Pancreas (tissue), 10 donors: ENCODE measurements at regions not wholly inside any gene's neighbourhood (a gene's known extent, or its start where the extent isn't known, plus 50 kb on each side); places are given as distances from the start of the nearest gene placed in this dataset.
A peak's percentile ranks its signal among the peaks of the same experiment; 100 is the strongest.

Source experiments
- ATAC-seq, 4 donors: fragments of 200-7000 bp; cut with Tn5 transposase; one replicate each; pipeline versions ENCODE4 v1.8.0 to v1.9.1; 2020; ENCODE audit warnings: mild to moderate bottlenecking in 4 of 4, moderate library complexity in 4 of 4
- DNase-seq, 6 donors: peaks; one replicate each; pipeline ENCODE4 v3.0.0-alpha.2; 2020
- FAIRE-seq: peaks from 2 replicates; lab custom pipeline; 2012; peaks lifted over from hg19 to GRCh38; lab: Jason Lieb, UNC
- H3K27ac ChIP-seq, 4 donors: fragments of 200-600 bp; sonication (generic); 1 replicate in 3 of 4; 2 replicates in 1 of 4; pipeline versions ENCODE4 v1.5.0 to v1.8.0; 2020
- H3K27me3 ChIP-seq, 4 donors: fragments of 200-600 bp; one replicate each; pipeline ENCODE4 v1.8.0; 2021
- H3K36me3 ChIP-seq, 3 donors: fragments of 200-600 bp; sonication (generic) in 1 of 3; one replicate each; pipeline versions ENCODE4 v1.5.0 to v1.8.0; 2020 to 2021
- H3K4me1 ChIP-seq, 3 donors: fragments of 200-600 bp; one replicate each; pipeline ENCODE4 v1.8.0; 2021
- H3K4me3 ChIP-seq, 4 donors: fragments of 200-600 bp; sonication (generic) in 2 of 4; one replicate each; pipeline versions ENCODE4 v1.5.0 to v1.8.0; 2020 to 2021
- H3K9me3 ChIP-seq, 4 donors: fragments of 200-600 bp; one replicate each; pipeline ENCODE4 v1.8.0; 2021
- WGBS, 2 donors: extraction: QIAGEN DNeasy Blood & Tissue Kit; methylation state at CpG; one replicate each; pipeline ENCODE4 v1.1.7; 2013; 5-methylcytosine and 5-hydroxymethylcytosine counted together
- intact Hi-C, 3 donors: fragments of 100-400 bp; cut with DNase I; formaldehyde crosslinking; loops; one replicate each; pipeline versions ENCODE4 v1.11.1 to v1.14.2; 2022
- TF ChIP-seq, protein P1 (sequence below), 4 donors: fragments of 200-600 bp; sonication (generic) in 3 of 4; IDR thresholded peaks; one replicate each; pipeline versions ENCODE4 v1.5.0 to v1.8.0; 2021; ENCODE audit warnings: antibody characterized with exemption in 4 of 4
- donor health status: healthy with polysubstance abuse.
- donor health status: DM: no; HTN: no; CAD: no; lungs with moderate emphysema.
- donor health status: DM: no; HTN: no; CAD: no.
- donor health status: control.
- donor health status: control.
- donor health status: Bipolar disorder and iron deficiency.
- donor health status: DM: yes; HTN: yes; CAD: no.
- donor health status: DM: no; HTN: no; CAD: no.
- donor health status: DM: no; HTN: no; CAD: no.
- donor health status: DM: yes; HTN: yes; CAD: no.

DNA sequence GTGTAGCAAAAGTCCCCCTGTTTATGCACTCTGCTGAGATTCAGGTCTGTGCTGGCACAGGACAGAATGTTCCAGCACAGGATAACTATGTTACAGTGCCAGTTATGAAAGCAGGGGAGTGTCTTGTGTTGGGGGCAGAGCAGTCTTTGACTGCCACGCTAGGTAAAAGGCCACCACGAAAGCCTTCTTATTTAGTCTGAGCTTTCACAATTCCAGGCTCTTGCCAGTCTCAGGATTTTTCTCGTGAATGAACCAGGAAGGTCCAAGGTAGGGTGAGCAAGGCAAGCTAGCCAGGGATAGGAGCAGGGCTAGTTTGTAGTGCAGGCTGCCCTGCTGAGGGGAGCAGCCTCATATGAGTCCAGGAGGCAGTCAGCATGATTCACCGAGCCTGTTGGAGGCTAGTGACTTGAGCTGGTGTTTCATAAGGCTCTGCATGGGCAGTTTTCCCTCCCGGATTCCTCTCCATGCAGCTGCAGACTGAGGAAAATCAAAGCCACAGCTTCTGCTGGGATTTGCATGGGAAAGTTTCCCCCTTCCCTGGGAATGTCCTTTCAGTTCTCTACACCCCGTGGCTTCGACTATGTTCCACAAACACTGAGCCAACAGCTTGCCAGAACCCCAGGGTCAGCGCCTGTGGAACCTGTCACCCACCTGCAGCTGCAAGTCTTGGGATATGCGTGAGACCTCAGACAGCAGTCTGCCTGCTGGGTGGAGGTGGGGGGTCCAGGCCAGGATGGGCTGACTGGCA is 112.3 kb downstream of the JCAD start:
- WGBS, 2 donors, result 20 to 48% methylated on average over 9 of the region's 9 CpGs
- TF ChIP-seq, protein P1, sequence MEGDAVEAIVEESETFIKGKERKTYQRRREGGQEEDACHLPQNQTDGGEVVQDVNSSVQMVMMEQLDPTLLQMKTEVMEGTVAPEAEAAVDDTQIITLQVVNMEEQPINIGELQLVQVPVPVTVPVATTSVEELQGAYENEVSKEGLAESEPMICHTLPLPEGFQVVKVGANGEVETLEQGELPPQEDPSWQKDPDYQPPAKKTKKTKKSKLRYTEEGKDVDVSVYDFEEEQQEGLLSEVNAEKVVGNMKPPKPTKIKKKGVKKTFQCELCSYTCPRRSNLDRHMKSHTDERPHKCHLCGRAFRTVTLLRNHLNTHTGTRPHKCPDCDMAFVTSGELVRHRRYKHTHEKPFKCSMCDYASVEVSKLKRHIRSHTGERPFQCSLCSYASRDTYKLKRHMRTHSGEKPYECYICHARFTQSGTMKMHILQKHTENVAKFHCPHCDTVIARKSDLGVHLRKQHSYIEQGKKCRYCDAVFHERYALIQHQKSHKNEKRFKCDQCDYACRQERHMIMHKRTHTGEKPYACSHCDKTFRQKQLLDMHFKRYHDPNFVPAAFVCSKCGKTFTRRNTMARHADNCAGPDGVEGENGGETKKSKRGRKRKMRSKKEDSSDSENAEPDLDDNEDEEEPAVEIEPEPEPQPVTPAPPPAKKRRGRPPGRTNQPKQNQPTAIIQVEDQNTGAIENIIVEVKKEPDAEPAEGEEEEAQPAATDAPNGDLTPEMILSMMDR (IDR thresholded peaks at IDR 0.05), result no peak
- FAIRE-seq, result no peak
- intact Hi-C loops, result no loop called here
- peak in 5 of 6 donors; percentile 14 to 84 (median 39) for DNase-seq
- Histone ChIP-seq H3K36me3 (no peaks in the 10 kb centered on the region), H3K27me3 (no peaks in the 10 kb centered on the region), H3K27ac (peak overlapping the region; percentile 66 to 86 (median 74)), H3K9me3 (no peaks in the 10 kb centered on the region), H3K4me1 (peaks cover 15 to 48% (median 34%) of the 10 kb centered on the region in 3 donors), H3K4me3 (no peak overlapping the region)
- peak; percentile 73 to 89 (median 82) for ATAC-seq

DNA sequence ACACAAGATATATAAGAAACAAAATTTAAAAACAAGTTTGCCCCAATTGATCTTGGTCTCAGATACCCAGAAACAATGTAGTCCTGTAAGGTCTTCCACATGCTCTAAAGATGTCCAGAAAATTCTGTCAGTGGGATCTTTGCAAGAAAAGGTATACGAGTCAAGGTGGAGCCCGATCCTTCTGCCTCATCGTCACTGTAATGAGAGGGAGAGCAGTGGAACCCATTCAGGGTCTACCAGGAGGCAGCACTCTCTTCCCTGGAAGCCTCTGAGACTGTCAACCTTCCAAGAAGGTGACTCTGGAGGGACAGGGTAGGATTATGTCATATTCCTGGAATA is 112.8 kb downstream of the JCAD start:
- peak in 1 of 6 donors; percentile 37 for DNase-seq
- TF ChIP-seq, protein P1 (IDR thresholded peaks at IDR 0.05), result no peak
- 78 to 86% methylated on average over 3 of the region's 3 CpGs for WGBS, 2 donors
- intact Hi-C loops, result no loop called here
- H3K27me3 ChIP-seq, result no peaks in the 10 kb centered on the region
- no peak for FAIRE-seq
- peak overlapping the region; percentile 66 to 86 (median 74) for H3K27ac ChIP-seq
- H3K4me3 ChIP-seq, result no peak overlapping the region
- no peaks in the 10 kb centered on the region for H3K9me3 ChIP-seq
- H3K36me3 ChIP-seq, result no peaks in the 10 kb centered on the region
- ATAC-seq, result no peak
- peaks cover 15 to 48% (median 34%) of the 10 kb centered on the region in 3 donors for H3K4me1 ChIP-seq

DNA sequence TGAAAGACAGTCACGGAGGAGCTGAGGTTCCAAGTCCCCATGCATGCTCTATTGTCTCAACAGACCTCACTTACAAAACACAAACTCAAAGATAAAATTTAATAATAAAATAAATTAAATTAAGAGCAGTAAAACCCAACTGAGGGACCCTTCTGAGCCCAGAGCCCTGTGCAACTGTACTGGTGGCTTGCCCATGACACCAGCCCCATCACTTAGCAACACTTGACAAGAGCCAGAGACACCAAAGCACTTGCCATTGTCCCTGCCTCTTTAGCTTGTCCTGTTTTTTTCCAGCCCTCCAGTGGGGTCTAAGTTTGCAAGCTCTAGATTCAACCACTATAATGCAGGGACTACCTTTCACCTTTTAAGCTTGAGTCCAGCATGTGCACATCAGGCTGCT is 117.9 kb downstream of the JCAD start:
- WGBS, 2 donors, result 90 to 100% methylated on average over 1 of the region's 1 CpG
- no peak for ATAC-seq
- TF ChIP-seq, protein P1 (IDR thresholded peaks at IDR 0.05), result no peak
- H3K4me1 ChIP-seq, result peaks cover 0 to 21% (median 2%) of the 10 kb centered on the region in 3 donors
- H3K27me3 ChIP-seq, result no peaks in the 10 kb centered on the region
- intact Hi-C loops, result no loop called here
- DNase-seq, result no peak
- no peak overlapping the region for H3K4me3 ChIP-seq
- H3K9me3 ChIP-seq, result no peaks in the 10 kb centered on the region
- no peak overlapping the region for H3K27ac ChIP-seq
- FAIRE-seq, result no peak
- H3K36me3 ChIP-seq, result no peaks in the 10 kb centered on the region

DNA sequence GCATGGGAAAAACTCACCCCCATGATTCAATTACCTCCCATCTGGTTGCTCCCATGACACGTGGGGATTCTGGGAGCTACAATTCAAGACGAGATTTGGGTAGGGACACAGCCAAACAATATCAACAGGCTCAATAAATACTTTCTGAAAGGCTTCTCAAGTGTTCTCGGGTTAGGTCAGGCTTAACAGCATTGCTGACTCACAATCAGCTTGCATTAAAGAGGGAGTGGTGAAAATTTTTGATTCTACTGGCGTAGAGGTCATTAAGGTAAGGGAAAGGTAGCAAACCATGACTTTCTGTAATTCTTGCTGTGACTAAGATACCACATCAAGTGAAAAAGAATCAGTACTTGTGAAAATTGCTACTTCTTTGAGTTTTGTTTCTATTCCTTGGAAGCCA is 126.4 kb downstream of the JCAD start:
- TF ChIP-seq, protein P1 (IDR thresholded peaks at IDR 0.05), result no peak
- no peak overlapping the region for H3K27ac ChIP-seq
- intact Hi-C loops, result no loop called here
- FAIRE-seq (no peak), DNase-seq (no peak), ATAC-seq (no peak)
- H3K27me3 ChIP-seq, result no peaks in the 10 kb centered on the region
- WGBS, 2 donors, result 66 to 83% methylated on average over 4 of the region's 4 CpGs
- H3K4me3 ChIP-seq, result no peak overlapping the region
- no peaks in the 10 kb centered on the region for H3K9me3 ChIP-seq
- no peaks in the 10 kb centered on the region for H3K4me1 ChIP-seq
- H3K36me3 ChIP-seq, result no peaks in the 10 kb centered on the region

DNA sequence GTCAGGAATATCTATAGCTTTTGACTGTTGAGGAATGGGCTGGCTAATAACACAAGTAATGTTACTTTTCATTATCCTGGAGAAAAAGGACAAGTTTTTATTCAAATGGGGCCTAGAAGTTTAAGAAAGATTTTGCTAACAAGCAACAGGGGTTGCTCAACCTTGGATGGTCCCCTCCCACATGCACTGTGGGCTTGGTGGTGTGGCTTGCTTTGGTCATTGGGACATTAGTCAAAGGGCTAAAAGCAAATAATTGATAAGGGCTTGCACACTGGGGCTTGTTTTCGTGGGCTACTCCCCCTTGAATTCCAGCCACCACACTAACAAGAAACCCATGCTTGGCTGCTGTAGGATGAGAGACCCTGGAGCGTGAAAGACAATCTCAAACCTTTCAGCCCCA is 127.6 kb downstream of the JCAD start:
- TF ChIP-seq, protein P1 (IDR thresholded peaks at IDR 0.05), result no peak
- Histone ChIP-seq H3K4me3 (no peak overlapping the region), H3K36me3 (no peaks in the 10 kb centered on the region), H3K27ac (no peak overlapping the region), H3K27me3 (no peaks in the 10 kb centered on the region), H3K4me1 (no peaks in the 10 kb centered on the region), H3K9me3 (no peaks in the 10 kb centered on the region)
- DNase-seq (no peak), ATAC-seq (no peak), FAIRE-seq (no peak)
- 63 to 86% methylated on average over 2 of the region's 2 CpGs for WGBS, 2 donors
- intact Hi-C loops, result no loop called here
